Inflammatory macrophage treated with lipopolysaccharide for 1 hour (primary cell): ENCODE measurements at regions not wholly inside any gene's neighbourhood (a gene's known extent, or its start where the extent isn't known, plus 50 kb on each side); places are given as distances from the start of the nearest gene placed in this dataset.
"Not testable (repeated sequence)": the region's sequence is repeated elsewhere in the genome, so short reads cannot be mapped to it uniquely, and the experiment has no call there.

ENCODE experiments used
- DNase-seq, 2 donors: peaks; one replicate each; pipeline ENCODE4 v3.0.0-alpha.2; 2020 to 2022

DNA sequence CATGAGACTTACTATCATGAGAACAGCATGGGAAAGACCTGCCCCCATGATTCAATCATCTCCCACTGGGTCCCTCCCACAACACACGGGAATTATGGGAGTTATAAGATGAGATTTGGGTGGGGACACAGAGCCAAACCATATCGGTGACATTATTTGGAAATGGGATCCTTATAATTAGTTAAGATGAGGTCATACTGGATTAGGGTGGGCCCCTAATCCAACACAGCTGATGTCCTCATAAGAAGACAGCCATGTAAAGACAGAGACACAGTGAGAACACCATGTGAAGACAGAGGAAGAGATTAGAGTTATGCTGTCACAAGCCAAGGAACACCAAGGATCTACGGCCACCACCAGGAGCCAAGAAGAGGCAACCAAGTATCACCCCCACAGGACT, 161.7 kb downstream of the SPTSSA start:
- DNase-seq: no peak

DNA sequence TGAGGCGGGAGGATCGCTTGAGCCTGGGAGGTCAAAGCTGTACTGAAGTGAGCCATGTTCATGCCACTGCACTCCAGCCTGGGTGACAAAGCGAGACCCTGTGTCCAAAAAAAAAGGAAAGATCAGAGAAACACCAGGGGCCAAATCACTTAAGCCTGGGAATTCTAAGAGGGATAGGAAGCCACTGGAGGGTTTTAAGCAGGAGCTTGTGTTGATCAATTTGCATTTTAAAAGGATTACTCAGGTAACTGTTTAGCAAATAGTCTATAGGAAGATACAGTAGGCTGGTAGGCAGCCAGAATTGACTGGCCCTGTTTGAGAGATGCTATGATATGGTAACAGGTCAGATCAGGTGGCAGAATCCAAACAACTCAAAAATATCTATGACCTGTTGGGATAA, 162.7 kb downstream of the SPTSSA start:
- DNase-seq: no peak

DNA sequence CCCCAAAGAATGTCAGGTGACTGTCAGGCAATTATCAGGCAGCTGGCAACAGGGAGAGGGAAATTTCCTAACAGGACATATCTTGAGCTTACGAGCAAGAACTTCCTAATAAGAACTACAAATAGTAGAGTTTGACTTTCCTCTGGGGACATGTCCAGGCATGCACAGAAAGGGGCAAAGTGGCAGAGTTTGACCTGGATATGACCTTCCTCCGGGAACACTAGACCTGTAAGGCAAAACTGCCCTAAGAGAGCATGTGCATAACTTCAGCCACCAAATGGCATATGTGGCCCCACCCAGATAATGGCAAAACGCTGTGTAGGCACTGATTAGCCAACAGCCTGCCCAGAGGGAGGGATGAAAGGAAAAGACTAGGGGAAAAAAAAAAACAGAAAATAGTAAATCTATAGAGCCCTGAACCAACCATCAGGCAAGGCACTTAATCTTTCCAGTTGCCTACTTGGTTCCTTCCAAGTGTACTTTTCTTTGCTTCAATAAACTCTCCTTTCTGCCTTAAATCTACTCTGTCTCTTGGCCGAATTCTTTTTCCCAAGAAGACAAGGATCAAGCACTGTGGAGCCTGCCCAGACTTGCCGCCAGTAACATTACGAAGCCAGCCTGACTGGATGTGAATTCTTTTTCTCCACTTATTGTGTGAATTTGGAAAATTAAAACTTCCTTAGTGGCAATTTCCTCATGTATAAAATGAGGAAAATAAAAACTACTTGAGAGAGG, 164.1 kb downstream of the SPTSSA start:
- no peak for DNase-seq

DNA sequence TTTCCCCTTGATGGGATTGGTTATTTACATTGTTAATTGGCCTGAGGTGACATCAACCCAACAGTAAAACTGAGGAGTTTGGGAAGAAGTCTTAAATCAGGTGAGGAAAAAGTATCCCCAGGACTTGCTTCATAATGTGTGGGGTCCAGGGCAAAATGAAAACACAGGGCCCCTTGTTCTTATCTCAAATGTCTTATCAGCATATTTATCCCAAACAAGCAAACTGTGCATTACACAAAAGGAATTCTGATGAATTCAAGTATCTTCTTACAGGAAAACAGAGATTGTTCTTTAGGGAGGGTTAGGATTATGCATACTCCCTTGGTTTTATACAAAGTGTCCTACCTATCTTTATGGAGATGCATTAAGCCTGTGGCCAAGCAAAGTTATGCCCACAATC, 178.4 kb downstream of the SPTSSA start:
- DNase-seq: no peak

DNA sequence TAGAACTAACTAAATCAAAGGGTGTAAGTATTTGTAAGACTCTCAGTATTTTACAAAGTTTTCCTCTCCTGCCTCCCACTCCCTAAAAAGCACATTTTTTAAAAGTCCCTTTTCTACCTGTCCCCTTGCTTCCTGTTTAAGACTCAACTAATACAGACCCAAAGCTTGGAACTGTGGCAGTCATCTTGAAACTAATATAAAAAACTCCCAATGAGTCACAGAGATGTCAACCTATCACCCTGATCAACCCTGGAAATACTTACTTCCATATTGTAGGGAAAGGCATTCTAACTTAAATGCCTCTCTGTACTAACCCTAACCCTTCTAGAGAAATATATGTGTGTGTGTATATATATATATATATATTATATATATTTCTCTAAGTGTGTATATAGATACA, 184.8 kb downstream of the SPTSSA start:
- no peak for DNase-seq

DNA sequence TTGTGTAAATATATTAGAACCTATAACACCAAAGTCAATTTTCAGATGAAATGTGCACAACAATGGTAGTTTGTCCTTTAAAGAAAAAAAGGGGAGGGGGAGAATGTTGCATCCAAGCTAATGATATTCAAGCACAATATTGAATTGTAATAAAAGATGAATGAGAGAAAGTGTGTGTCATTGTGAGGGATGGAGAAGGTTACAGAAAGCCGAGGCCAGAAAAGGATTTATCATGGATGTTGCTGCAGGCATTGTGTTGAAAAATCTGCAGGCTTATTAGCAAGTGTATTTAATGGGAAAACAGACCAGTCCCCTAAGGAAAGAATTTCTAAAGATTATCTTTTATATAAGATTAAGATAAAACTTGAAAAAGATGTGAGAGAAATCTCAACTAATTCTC, 186.5 kb downstream of the SPTSSA start:
- no peak for DNase-seq

DNA sequence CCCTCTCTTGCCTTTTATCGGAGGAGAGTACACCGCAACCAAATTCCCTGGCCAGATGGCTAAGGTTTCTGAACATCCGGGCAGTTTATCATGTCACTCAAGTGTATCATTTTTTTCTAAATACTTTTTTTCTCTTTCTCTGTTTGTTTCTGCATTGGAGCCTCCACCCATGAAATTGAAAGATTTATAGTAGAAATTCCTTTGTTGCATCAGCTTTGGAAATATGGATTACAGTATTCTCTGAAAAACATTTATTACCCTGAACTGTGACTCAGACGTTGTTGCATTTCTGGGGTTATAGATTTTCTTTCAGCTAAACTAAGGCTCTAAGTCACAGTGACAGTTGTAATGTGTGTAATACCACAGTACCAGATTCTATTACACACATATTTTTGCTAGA, 187.0 kb downstream of the SPTSSA start:
- DNase-seq: no peak

DNA sequence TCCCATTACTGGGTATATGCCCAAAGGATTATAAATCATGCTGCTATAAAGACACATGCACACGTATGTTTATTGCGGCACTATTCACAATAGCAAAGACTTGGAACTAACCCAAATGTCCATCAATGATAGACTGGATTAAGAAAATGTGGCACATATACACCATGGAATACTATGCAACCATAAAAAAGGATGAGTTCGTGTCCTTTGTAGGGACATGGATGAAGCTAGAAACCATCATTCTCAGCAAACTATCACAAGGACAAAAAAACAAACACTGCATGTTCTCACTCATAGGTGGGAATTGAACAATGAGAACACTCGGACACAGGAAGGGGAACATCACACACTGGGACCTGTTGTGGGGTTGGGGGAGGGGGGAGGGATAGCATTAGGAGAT, 188.3 kb downstream of the SPTSSA start:
- not testable (repeated sequence) for DNase-seq

DNA sequence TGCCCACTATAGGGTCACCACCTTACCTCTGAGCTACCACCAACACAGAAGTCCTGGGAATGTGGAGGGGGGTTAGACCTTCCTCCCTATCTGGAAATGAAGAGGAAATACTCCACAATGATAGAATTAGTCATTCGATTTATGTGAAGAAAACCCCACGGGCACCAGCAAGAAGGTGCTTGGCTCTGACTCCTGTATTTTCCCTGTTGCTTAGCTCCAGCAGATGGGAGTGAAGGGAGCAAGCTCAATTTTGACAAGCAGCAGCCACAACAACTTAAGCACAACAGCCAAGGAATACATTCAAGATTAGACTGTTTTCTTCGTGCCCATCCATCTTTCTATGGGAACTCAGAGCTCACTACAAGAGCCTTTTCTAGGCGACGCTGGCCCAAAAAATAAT, 191.7 kb downstream of the SPTSSA start:
- DNase-seq: no peak

DNA sequence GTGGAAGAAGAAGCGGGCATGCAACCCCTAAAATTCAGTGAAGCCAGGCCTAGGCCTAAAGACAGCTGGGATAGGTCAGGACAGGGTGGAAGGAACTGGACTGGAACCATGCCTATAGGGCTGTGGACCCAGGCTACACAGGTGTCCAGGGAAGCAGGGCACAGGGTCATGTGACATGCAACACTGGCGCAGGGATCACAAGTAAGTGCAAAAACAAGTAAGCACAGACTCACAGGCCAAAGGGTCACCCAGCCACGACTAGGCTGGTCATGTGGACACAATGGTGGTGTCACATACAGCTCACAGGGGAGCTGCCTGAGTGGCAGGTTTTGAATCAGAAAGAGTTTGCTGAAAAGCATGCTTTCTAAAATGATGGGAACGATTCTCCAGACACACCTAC, 195.7 kb downstream of the SPTSSA start:
- DNase-seq: no peak

DNA sequence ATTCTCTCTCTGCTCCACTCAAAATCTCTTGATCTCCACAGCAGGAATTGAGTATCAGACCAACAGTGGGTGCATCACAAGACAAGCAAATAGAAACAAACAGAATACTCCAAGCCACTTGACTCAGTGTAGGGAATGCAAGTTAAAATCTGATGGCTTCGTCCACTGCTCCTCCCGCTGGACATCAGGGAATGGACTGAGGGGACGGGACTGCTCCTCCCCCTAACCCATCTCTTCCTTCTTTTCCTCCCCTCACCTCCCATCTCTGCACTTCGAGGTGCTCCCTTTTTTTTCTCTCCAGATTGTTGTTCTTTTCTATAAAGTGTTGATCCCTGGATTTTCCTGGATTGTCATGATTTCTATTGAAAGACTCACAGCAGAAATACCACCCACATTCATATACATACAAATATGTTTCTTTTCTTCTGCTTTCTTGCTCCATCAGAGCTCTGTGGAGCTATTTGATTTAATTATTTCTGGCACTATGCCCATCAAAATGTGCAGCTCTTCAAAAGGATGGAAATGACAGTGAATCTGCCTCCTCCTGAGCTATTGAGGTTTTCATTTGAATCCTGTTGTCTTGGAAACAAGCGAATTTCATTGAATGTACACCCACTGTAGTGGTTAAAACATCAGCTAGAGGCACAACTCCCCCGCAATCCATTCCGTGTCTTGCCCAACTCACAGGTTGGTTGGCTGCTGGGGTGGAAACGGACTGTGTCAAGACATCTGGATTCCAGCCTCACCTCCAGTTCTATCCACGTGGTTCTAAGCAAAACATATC, 199.7 kb downstream of the SPTSSA start:
- DNase-seq: no peak

DNA sequence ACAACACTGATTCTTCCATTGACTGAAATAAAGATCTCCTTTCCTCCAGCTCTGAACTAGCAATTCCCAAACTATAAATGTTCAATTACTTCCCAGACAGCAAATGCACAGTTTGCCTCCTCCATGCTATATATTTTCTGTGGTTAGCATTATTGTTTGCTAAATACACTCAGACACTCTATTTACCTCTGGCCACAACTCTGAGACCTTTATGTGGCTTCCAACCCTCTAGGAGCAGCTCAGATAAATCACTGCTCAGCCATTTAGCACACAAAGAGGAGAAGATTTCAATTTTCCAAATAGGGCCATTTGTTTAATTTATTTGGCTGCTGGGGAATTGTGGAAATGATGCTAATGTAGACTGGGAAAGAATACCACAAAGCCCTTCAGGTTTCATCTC, 202.0 kb downstream of the SPTSSA start:
- no peak for DNase-seq

DNA sequence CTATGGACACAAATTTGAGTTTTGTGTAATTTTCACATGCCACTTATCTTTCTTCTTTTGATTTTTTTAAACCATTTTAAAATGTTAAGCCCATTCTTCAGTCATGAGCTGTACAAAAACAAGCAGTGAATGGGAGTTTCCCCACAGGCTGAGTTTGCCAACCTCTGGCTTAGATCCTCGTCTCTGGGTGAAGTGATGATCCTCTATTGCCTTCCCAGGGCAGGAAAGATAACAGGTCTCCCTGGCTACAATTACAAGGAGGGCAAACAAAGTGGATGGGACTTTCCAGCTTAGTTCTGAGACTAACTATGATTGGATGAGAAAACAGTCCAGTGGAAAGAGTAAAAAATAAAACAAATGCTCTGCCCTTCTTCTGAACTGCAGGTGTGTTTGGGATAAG, 203.7 kb downstream of the SPTSSA start:
- no peak for DNase-seq

DNA sequence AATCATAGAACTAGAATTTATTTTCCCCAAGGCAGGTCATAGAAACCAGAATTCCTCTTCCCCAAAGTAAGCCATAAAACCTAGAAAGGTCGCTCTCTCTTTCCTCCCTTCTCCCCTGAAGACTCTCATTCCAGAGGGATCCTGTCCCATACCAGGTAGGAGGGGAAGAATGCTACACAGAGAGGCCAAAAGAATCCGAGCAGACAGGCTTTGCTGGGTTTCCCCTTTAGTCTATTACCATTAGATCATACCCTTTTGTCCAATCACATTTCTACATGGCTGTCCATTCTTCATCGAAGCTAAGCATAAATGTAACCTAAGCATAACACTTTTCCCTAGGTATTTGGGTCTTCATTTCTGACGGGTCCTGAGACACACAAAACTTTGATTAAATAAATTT, 204.5 kb downstream of the SPTSSA start:
- DNase-seq: no peak

DNA sequence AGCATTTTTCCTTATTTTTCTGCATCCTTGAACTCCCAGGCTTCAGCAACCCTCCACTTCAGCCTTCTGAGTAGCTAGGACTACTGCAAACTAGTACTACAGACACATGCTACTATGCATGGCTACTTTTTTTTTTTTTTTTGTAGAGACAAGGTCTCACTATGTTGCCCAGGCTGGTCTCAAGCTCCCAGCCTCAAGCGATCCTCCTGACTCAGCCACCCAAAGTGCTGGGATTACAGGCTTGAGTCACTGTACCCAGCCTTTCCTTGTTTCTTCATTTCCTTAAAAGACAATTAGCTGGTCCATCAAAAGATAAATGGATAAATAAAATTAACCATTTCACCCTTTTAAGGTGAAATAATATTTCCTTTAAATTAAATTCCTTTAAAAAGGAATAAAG, 205.8 kb downstream of the SPTSSA start:
- DNase-seq: no peak

DNA sequence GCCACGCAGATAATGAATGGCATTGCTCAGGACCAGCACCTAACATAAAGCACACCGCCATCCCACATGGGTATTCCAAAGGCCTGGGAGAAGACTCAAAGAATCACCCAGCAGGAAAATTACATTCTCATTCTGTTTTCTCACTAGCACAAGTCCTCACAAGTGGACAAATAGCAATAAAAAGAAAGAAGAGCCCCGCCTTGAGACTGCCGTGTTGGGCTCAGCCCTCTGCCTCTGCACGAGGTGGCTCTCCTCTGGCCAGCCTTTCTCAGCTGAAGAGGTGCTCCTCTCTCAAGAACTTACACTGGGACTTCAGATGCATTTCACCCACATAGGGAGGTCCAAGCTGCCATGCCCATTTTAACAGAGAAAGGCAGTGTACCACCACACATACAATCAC, 207.5 kb downstream of the SPTSSA start:
- no peak for DNase-seq

DNA sequence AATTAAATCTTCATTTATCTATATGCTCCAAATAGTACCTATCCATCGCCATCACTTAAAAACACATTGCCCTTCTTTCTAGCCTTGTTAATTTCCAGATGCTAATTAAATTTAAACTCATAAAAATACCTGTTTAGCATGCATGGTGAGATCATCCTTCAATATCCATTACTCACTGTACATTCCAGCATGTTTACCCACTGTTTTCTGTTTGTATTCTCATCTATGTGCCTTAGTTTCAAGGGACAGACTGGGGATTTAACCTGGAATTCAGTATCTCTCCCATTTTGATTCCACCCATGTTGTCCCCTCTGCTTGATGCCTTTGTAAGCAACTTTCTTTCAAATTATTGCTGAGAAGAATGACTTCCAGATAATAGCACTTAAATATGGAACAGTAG, 208.0 kb downstream of the SPTSSA start:
- DNase-seq: no peak

DNA sequence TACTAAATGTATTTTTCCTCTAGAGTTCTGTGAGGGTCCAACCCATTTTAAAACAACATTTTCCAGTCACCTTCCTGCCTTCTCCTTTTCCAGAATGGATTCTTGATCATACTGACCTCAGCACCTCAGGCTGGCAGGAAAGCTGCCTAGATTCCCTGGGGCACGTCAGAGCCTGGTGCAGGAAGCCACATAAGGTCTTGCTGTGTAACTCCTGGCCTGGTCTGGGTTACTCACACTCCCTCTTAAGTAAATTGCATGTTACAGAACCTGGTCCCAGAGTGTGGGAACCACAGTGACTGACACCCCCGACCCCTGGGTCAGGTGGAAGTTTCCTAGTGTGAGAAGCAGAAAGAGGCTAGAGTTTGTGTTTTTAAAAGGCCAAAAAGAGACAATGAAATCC, 209.8 kb downstream of the SPTSSA start:
- no peak for DNase-seq

DNA sequence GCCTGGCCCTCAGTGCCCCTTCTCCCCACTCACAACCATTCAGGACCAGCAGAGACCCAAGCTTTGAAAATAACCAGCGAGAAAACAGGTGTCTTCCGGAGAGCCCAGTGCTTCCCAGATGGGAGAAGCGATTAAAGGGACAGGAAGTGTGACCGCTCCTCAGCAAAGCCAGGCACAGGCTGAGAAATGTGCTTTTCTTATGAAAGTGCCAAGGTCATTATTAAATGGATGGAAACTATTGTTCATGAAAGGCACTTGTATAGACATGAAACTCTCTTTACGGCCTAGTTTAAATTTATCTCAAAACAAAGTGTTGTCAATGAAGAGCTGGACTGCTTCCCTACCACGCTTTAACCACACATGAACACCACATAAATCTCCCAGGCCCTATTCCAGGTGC, 210.4 kb downstream of the SPTSSA start:
- DNase-seq: no peak

DNA sequence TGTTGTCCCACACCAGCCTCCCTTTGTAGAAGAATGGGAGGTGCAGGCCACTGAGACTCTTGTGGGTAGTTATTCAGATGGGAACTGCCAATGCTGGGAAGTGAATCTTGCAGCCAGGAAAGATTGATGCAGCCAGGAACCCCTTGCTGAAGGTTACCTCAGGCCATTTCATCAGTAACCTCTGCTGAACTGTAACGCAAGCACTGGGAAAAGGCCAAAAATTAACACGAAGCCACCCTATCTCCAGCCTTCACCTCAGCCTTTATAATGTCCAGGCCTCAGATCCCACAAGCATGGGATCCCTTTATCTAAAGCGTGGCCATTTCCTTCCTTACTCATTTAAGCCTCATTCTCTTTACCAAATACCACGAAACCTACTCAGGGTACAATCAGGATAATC, 211.1 kb downstream of the SPTSSA start:
- no peak for DNase-seq

DNA sequence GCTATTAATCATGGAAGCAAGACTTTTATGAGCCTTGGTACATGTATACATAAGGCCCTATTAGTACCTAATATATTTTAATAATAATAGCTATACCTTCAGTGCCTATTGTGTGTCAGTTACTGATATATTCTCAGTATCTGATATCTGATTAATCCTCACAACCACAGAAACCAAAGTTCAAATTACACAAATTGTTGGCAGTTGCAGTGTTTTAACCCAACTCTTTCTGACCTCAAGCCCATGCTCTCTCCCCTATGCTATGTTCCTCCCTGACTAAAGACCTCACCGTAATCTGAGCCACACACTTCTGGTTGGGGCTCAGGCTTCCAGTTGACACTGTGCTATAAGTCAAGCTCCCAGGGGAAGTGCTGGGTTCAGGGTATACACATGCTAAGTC, 214.4 kb downstream of the SPTSSA start:
- DNase-seq: no peak

DNA sequence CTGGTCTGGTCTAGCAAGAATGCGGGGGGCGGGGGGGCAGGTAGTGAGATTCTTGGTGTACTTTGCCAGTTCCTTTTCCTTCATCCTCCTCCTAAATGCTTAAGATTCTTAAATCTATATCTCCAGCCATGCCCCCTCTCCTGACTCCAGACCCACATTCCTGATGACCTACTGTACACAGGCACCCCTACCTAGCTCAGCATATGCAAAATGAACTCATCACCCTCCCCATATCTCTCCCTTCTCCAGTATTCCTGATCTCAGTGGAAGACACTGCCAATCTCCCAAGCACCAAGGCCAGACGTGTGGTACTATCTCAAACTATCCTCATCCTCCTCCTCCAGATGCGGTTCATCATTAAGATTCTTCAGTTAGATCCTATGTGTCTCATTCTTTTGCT, 215.8 kb downstream of the SPTSSA start:
- no peak for DNase-seq

DNA sequence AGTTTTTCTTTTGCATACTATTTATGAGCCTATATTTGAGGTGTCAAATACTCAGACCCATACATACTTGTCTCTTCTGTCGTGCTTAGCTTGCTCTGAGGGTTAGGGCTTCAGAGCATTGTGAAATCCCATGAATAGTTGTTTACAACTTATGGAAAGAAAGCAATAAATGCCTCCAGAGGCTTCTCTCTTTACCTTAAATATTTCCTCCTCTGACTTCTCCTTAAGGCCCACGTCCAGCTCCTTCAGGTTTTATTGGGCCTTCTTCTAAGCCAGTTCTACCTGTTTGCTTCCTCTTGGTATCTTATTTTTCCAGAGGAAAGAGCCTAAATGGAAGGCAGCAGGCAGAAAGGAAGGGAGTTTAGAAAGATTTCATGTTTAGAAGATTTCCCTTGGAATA, 218.6 kb downstream of the SPTSSA start:
- no peak for DNase-seq

DNA sequence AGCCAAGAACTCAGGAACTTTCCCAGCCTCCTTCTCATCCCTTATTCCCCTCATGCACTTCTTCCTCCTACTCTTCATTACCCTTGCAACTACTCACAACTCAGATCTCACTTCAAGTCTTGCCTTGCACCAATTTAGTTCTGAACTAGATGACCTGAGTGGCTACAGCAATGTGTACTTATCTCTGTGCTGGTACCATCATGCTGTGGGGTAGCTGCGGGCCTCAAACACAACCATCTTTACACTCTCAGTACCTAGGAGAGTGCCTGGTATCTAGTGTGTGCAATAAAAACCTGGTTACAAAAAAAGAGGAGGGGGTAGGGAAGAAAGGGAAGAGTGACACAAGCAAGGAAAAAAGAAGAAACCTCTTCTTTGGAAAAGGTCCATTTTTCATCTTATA, 219.0 kb downstream of the SPTSSA start:
- no peak for DNase-seq

DNA sequence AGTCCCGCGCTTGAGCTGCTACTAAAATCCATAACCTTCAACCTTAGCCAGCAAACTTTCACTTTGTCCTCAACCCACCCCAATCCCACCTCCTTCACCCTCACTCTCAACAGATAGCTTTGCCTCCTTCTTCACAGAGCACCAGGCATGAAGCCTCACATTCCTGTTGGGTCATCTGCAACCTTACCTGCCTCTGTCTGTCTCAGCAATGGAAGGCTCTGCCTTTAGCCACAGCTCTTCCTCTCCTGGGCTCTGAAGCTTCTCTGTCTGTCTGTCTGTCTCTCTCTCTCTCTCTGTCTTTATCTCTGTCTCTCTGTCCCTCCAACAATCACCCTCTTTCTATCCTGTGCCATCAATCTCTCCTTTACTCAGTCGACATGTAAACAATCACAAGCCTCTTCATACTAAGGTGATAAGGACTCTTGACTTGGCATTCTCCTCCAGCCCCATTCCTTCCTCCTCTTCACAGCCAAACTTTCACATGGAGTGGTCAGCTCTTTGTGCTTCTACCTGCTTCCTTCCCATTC, 220.8 kb downstream of the SPTSSA start:
- no peak for DNase-seq
